ENCODE measurements at regions not wholly inside any gene's neighbourhood (a gene's known extent, or its start where the extent isn't known, plus 50 kb on each side); places are given as distances from the start of the nearest gene placed in this dataset.
A peak's percentile ranks its signal among the peaks of the same experiment; 100 is the strongest.

DNA sequence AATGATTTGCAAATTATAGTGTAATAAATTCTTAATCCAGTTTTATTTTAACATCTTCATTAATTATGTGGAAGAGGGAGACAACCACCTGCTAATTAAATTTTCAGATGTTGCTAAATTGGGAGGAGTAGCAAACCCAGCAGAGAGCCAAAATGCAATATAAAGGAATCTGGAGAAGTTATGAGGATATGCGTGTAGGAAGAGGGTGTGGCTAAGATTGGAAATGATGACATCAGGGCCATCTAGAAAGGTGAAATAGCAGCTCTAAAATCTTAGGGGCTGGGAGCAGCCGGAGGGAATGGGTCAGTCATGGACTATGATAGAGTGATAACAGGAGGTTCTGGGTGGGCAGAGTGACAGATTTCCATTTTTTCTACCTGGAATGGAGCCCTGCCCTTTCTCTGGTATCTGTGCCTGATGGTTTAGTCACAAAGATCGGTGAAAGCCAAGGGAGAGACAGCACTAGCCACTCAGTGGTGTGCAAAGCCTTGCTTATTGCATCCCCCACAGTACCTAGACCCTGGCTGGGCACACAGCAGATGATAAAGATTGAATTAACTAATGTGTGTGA is 379.2 kb upstream of the CELF4 start:
- no peak for DNase-seq (ENCODE audit: low spot score)

DNA sequence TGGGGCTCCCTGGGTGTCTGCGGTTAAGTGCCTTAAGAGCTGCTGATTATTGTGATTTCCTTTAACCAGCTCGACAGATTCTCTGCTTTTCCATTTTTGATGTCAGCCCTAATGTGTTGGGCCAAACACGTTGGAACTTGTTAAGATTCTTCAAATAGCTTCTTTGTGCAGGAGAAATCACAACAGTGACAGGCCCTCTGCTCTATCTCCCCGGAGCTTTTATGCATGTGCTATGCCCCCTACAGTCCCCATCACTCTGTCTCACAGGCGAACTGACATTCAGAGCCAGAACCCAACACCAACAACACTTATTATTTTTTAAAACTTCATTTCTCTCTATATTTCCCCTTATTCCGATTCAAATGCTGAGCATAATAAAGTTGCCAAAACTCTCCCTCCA is 371.7 kb upstream of the CELF4 start:
- peak; percentile 20 for DNase-seq (ENCODE audit: low spot score)

DNA sequence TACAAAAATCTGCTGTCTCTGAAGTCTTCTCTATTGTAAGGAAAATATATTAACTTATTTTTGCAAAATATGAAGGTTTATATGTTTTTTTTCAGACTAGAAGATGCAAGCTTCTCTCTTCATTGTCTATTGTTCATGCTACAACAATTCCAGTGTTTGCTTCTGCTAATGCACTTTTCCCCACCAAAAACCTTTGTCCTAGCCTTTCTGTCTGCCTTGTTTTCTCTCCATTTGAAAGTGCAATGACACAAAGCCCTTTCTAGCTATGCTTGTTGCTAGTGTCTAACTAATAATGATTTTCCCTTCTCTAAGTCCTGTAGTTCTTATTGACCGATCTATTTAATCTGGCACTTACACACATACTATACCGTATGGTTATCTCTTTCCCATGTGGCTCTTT is 369.5 kb upstream of the CELF4 start:
- DNase-seq (ENCODE audit: low spot score): peak; percentile 59

DNA sequence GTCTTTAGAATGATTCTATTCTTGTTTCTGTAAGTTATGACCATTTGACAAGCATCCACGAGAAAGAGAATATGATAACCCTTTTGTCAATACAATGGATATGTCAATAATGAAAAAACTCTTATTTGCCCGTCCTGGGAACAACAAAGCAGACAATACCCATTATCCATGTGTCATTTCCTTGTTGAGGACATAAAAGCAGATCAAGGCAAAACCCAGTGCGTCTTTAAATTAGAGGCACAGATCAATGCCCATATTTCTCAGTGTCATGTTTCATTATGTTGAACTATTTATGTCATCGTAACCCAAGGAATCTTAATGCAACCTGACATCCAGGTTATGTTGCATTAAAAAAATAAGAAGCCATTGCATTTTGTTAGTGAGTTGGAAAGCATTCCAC is 365.0 kb upstream of the CELF4 start:
- DNase-seq (ENCODE audit: low spot score): no peak

DNA sequence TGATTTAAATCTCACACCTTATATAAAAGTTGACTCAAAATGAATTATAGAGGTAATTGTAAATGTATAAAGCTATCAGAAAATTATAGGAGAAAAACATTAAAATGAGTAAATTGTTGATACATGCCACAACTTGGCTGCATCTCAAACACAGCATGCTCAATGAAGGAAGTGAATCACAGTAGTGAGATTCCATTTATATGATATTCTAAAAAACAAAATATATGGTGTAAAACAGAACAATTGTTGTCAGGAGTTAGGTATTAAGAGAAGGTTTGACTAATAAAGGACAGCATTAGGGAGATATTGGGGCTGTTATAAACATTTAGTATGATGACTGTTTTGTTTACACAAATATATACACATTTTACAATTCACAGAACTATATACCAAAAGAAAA is 356.6 kb upstream of the CELF4 start:
- DNase-seq (ENCODE audit: low spot score): no peak

DNA sequence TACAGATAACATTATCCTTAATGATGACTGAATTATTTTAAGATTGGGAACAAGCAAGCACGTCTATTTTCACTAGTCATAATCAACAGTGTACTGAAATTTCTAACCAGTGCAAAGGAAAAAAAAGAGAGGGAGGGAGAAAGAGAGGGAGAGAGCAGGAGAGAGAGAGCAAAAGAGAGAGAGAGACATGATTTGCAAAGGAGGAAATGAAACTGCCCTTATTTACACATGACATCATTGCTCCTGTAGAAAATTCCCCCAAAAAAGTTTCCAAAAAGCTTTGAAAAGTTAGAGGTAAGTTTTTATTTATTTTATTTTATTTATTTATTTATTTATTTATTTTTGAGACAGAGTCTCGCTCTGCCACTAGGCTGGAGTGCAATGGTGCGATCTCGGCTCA is 355.3 kb upstream of the CELF4 start:
- no peak for DNase-seq (ENCODE audit: low spot score)

DNA sequence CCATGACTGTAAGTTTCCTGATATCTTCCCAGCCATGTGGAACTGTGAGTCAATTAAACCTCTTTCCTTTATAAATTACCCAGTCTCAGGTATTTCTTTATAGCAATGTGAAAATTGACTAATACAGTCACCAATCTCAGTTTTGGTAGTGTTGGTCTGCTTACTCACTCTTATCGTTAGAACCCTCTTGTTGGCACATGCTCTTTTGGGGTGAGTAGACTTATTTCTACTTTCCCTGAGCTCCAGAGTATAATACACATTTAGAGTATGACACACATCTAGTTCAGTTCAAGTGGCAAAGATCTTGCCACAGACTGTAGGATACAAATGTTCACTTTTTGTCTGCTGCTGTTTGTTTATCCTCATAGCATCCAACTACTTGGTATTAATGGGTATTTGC is 347.5 kb upstream of the CELF4 start:
- no peak for DNase-seq (ENCODE audit: low spot score)

DNA sequence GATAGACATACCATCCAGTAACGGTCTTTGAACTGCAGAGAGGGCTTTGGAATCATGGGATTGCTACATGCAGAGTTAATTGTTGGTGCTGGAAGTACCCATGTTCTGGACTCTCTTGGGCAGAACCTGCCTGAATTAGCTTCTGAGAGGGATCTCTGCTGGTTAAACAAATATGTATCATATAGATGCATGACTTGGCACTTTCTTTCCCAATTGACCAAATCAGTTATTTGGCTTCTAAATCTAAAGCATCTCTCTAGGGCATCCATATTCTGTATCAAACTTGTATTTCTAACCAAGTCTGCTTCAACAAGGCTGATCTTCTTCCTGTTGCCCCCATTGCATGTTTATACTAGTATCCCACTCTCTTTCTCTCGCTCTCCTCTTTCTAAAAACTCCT is 336.7 kb upstream of the CELF4 start:
- DNase-seq (ENCODE audit: low spot score): no peak

DNA sequence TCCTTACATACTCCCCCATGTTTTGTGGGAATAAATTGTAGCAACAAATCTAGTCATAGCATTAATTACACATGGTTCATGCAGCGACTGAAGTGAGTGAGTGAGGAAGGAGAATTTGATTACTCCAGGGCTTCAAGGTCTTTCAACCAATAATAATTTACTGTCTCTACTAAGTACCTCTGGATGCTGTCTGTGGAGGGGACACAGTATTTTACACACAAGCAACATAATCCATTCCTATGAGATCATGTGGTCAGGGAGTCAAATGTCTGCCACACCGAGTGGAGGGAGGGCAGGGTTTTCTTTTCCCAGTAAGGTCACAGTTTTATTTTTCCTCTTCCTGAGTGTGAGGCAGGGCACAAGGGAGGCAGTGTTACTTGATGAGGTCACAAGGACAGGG is 334.7 kb upstream of the CELF4 start:
- no peak for DNase-seq (ENCODE audit: low spot score)

DNA sequence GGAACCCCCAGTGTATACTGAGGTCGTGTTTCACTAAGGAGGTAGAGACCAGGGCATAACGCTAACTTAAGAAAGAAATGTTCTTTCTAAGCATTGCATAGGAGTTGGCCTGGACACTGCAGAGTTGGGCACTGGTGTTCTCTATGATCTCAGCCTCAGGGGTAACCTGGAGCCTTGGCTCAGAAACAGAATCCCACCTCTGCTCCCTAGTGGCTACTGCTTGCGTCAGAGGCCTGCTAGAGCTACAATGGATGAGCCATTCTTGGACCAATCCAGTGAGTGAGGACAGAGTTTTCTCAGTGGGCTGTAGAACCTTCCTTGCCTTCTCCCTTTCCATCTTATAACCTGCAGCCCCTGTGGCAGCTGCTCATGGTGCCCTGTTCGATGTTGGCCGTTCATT is 324.4 kb upstream of the CELF4 start:
- no peak for DNase-seq (ENCODE audit: low spot score)

DNA sequence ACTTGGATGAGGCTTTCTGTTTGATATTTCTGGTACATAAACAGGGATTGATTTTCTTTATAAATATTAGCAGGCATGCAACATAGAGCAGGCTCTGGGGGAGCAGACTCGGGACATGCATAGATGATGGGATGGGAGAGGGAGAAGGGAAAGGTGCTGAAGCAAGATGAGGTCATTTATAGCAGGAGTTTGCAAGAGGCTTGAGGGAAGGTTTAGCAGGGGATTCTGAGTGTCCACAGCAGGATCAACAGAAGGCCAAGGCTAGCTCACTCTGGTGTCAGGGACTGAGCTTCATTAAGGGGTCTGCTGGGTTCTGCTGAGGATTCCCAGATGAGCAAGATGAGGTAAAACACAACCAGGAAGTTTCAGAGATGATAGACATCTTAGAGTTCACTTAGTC is 309.1 kb upstream of the CELF4 start:
- DNase-seq (ENCODE audit: low spot score): no peak

DNA sequence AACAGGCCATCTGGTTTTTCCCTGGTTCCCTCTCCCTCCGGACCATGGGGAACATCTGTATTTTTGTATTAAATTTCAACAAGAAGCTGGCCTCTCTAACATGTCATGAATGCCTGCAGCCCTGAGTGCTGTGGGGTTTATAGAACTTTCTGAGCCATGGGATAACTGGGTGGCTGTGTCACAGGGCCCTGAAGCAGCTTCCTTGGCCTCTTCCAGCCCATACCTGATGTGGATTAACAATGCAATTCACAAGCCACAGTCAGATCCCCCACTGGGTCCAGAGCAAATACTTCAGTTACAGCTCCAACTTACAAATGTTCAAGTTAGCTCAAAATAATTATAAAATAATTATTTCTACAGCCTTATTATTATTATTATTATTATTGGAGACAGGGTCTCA is 307.8 kb upstream of the CELF4 start:
- DNase-seq (ENCODE audit: low spot score): no peak

DNA sequence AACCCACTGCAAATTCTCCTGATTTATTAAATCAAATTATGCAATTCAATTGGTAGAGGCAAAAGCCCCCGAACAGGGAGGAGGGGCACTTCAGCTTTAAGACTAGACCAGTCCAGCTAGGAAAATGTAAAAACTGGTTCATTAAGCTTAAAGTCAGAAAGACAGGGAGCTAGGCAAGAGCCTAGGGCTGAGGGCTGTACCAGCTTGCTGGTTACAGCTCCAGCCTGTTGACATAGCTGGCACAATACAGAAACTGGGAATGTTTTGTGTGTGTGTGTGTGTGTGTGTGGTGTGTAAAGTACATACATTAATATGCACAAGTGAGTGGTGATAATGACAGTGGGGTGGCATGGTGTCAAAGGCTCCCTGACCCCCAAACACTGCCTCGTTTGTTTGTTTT is 307.0 kb upstream of the CELF4 start:
- no peak for DNase-seq (ENCODE audit: low spot score)

DNA sequence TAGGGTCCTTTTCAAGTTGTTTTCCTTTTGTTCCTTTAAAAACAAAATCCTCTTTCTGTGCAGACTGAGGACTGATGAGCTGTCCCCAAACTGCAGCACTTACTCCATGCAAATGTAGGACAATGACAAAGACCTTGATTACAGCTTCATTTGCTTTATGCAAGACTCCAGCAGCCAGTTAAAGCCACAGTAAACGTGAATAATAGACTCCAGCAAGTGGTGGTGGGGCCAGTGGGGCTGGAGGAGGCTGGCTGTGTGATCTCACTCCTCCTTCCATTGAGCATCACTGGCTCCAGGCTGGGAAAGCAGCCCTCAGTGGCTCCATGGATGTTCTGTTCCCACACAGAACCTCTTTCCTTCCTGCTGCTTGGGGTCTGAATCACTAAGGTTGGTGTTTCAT is 306.0 kb upstream of the CELF4 start:
- DNase-seq (ENCODE audit: low spot score): no peak

DNA sequence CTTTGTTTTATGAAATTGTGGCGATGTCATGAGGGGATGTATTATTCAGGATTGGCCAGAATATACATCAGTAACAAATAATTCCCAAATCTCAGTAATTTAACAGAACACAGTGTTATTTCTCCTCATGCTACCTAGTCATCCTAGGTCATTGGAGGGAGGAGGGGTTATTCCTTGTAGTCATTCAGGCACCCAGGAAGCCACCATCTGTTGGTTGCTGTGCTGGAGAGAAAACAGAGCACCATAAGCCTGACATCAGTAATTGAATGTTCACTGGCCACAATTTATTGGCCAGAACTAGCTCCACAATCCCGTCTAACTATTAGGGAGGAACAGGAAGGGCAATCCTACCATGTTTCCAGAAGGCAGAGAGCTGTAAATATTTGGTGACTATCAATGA is 303.5 kb upstream of the CELF4 start:
- DNase-seq (ENCODE audit: low spot score): no peak

DNA sequence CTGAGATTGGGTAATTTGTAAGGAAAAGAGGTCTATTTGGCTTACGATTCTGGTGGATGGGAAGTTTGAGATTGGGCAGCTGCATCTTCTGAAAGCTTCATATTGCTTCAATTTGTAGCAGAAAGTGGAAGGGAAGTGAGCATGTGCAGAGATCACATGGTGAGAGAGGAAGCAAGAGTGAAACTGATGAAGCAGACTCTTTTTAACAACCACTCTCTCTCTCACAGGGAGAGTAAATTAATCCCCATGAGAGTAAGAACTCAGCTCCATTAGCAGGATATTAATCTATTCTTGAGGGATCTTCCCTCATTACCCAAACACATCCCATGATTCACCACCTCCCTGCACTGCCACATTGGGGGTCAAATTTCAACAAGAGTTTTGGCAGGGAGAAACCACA is 298.5 kb upstream of the CELF4 start:
- no peak for DNase-seq (ENCODE audit: low spot score)

DNA sequence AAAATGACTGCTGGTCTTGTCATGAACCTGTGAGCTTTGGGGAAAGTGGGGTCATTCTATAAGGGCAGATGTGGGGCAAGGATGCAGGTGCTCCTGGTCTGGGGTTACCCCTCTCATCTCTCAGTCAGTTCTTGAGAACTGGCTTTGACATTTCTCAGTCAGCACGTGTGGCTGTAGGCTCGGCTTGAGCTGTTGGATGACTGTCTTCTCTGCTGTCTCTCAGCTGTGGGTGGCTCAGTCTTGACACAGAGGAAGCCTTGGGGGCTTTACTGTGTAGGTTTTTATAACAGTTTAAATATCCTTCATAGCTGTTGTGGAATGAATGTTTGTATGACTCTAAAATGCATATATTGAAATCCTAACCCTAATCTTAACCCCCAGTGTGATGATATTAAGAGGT is 296.4 kb upstream of the CELF4 start:
- DNase-seq (ENCODE audit: low spot score): no peak

DNA sequence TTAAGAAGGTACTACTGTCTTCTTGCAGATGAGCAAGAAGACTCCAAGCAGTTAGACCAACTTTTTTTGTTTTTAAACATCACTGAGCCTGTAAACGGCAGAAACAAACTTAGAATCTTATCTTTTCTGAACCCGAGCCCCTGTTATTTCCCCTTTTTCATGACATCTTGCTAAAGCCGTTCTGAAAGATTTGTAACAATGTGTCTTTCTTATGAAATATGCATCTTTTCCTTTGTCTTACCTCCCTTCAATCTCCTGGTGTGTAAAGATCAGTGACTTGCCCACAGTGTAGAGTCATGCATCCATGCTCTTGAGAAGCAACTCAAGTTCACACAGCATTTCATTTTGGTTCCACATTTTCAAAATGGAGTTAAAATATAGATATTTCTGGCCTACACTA is 288.8 kb upstream of the CELF4 start:
- DNase-seq (ENCODE audit: low spot score): no peak

DNA sequence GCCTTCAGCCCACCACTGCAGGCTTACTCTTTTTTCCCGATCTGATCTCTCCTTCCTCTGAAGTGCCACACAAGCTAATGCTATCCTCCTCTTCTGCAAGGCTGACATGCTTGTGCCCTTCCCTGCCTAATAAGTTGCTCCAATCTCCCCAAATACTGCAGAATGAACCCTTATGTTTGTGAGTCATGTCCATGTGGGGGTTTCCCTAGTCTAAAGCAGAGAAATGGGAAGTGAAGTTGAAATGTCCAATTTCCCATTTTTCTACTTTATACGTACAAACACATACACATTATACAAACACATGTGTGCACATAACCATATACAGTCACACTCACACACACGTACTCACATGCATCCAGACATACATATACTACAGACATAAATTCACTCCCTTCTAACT is 288.1 kb upstream of the CELF4 start:
- no peak for DNase-seq (ENCODE audit: low spot score)

DNA sequence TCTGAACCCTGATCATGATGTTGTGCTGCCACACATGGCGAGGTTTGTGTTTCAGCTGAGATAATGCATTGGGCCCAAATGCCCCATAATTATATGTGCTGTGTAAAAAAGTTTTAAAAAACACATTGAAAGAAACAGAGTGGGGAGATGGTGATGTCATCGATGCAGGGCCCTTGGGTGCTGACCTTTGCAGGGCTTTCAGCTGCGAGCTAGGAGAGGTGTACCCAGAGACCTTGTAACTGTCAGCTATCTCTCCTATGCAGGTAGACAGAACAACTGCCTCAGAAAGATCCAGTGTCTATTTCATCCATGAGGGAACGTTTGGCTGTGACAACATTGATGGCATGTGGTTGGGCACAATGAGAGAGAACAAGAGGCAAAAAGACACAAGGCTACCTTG is 286.9 kb upstream of the CELF4 start:
- DNase-seq (ENCODE audit: low spot score): no peak

DNA sequence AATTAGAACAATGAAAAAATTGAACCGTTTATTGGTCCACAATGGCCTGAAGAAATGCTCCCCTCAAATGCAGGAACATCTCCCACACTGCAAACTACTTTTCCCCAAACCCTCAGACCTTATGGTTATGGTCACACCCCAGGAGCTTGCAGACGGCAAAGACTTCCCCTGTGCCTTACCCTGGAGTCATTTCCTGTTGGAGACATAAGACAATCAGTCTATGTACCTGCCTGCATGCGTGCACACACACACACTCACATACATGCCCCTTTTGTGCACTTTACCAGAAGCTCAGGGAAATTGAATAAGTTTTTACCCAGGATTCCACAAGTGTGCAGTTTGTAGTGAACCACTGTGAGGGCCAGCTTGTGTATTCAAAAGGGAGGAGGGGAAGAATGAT is 281.9 kb upstream of the CELF4 start:
- no peak for DNase-seq (ENCODE audit: low spot score)

DNA sequence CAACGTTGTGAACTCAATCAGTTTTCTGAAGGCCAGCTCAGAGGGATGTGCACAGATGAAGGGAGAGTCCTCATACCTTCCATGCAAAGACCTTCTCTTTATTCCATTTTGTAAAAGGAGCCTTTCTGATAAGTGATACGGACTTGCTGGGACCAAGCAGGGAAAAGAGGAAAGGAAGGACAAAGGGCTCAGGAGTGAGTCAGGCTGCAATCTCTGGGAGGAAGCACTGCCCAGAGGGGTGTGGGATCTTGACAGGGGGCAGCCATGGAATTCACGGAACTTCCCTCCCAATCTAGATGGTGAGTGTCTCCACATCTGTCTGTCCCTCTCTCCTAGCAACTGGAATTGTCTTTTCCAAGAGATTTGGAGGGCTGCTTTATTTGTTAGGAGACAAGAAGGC is 281.4 kb upstream of the CELF4 start:
- DNase-seq (ENCODE audit: low spot score): no peak

DNA sequence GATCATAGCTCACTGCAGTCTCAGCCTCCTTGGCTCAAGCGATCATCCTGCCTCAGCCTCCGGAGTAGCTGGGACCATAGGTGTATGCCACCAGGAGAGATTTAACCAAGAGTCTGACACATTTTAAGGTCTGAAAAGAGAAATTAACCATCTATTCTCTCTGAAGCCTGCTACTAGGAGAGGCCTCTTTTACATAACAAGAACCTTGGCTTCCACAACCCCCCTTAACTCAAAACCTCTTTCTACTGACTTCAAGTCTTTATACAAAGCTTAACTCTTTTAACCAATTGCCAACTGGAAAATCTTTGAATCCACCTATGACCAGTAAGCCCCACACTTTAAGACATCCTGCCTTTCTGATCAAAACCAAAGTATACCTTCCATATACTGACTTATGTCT is 279.9 kb upstream of the CELF4 start:
- no peak for DNase-seq (ENCODE audit: low spot score)

DNA sequence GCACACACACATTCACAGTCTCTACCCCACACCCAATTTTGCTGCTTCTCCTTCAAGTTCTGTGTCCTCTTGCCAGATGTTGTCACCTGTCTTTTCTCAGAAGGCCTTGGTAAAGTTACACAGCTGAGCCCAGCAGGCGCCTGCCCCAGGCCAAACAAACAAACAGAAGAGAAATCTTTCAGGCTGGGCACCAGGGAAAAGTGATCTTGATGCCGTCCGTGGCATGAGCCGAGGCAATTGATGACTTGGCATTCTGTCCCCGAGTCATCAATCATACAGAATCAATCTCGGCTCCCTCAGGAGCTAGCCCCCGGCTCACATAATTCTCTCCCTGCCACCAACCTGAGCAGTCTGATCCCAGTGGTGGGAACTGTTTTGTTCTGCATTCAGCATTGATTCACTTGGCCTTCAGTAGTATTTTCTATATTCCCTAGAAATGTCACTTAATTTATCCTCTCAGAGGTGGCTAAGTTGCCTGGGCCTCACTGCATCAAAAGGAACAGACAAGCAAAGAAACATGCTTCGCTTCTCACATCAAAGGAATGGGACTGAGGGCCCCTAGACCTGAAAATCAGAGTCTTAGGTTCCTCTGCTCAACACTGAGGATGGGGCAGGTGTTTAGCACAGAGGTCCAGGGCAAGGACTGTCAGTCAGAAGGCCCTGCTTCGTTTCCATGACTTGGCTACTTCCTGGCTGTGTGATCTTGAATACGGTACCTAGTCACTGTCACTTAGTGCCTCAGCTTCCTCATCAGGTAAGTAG is 278.8 kb upstream of the CELF4 start:
- DNase-seq (ENCODE audit: low spot score): no peak

All from globus pallidus (tissue), 1 donor.